ENCODE measurements at regions not wholly inside any gene's neighbourhood (a gene's known extent, or its start where the extent isn't known, plus 50 kb on each side); places are given as distances from the start of the nearest gene placed in this dataset.

- no peak for TF ChIP-seq EZH2phosphoT487 (IDR thresholded peaks at IDR 0.05; ENCODE audit: borderline replicate concordance, low read length)
- TF ChIP-seq, protein P1, sequence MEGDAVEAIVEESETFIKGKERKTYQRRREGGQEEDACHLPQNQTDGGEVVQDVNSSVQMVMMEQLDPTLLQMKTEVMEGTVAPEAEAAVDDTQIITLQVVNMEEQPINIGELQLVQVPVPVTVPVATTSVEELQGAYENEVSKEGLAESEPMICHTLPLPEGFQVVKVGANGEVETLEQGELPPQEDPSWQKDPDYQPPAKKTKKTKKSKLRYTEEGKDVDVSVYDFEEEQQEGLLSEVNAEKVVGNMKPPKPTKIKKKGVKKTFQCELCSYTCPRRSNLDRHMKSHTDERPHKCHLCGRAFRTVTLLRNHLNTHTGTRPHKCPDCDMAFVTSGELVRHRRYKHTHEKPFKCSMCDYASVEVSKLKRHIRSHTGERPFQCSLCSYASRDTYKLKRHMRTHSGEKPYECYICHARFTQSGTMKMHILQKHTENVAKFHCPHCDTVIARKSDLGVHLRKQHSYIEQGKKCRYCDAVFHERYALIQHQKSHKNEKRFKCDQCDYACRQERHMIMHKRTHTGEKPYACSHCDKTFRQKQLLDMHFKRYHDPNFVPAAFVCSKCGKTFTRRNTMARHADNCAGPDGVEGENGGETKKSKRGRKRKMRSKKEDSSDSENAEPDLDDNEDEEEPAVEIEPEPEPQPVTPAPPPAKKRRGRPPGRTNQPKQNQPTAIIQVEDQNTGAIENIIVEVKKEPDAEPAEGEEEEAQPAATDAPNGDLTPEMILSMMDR (conservative IDR thresholded peaks at IDR 0.05; ENCODE audit: low read depth, low read length) = no peak
Observed at GRCh38 chr1:239483391-239483790, 97.0 kb downstream of the CHRM3 start.

All from PC-3 (cell line).